Muscle of arm (tissue), 1 donor: ENCODE measurements at regions not wholly inside any gene's neighbourhood (a gene's known extent, or its start where the extent isn't known, plus 50 kb on each side); places are given as distances from the start of the nearest gene placed in this dataset.

Experiments used
- DNase-seq: peaks from one replicate; pipeline ENCODE4 v3.0.0-alpha.2; 2013

DNA sequence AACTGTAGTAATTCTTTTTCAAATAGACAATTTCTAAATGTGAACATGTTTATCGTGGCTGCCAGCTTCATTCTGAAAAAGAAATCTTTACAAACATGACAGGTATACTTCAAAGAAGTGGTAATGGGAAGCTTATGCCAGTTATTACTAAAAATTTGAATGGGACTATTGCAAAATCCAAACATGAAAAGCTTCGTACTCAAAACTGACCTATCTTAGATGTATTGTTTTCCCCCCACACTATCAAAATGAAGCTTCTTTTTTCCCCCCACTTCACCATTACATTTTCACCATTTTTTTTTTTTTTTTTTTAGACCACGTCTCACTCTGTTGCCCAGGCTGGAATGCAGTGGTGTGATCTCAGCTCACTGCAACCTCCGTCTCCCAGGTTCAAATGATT lies 50.4 kb upstream of the SERTAD2 start:
- no peak for DNase-seq

DNA sequence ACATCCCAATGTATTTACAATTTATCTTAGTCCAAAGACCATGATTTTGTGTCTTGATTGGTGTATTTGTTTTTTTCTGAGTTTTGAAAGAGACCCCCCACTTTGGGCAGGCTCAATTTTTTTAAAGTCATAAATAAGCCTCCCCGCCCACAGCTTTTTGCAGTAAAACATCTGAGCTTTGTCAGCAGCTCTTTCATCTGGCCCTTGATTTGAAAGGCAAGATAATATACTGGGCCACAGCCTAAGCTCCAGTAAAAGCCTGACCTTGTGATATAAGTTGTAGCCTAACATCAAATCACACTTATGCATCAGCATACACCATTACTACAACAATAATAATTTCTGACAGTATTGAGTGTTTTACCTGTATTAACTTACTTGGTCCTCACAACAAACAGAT lies 51.3 kb upstream of the SERTAD2 start:
- DNase-seq = no peak

DNA sequence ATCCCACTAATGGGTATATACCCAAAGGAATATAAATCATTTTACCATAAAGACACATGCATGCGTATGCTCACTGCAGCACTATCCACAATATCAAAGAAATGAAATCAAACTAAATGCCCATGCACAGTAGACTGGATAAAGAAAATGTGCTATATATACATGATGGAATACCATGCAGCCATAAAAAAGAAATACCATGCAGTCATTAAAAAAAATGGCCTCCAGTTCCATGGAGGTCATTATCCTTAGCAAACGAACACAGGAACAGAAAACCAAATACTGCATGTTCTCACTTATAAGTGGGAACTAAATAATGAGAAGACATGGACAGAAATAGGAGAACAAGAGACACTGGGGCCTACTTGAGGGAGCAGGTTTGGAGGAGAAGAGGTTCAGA lies 53.6 kb upstream of the SERTAD2 start:
- DNase-seq = no peak

DNA sequence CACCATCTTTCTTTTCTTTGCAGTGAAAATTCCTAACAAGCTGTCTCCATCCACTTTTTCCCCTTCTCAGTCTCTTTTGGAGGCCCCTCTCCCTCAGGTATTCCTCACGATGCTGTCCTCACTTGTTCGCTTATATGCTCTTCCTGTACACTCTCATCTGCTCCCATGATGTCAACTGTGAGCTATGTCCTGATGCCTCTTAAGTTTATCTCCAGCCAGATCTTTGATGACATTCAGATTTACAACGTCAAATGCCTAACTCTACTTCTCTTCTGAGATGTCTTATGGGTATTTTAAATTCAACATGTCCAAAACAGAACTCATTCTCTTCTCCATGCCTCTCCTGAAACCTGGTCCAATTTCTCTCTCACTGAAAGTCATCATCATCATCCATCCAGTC lies 55.1 kb upstream of the SERTAD2 start:
- DNase-seq = no peak

DNA sequence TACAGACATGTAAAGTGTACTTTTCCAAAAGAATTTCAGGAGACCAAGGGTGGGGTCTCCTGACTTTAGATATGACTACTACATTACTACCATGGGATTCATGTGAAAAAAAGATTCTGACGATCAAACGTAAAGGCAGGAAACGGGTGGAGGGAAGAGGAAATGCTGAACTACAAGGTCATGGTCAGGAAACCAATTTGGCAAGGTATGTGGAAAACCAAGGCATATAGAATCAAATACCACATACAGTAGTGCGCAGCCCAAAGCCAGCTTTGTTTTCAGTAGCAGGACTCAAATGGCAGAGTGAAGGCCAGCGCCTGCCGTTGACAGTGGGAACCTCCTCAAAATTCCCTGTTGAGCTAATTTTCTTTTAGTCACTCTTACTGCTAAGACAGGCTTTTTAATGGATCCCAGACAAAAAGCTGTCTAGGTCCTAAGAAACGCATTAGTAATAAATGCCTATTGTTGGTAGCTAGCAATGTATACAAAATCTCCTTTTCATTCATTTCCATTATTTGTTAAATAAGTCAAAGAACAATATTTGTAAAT lies 57.6 kb upstream of the SERTAD2 start:
- peak; percentile 17 for DNase-seq

DNA sequence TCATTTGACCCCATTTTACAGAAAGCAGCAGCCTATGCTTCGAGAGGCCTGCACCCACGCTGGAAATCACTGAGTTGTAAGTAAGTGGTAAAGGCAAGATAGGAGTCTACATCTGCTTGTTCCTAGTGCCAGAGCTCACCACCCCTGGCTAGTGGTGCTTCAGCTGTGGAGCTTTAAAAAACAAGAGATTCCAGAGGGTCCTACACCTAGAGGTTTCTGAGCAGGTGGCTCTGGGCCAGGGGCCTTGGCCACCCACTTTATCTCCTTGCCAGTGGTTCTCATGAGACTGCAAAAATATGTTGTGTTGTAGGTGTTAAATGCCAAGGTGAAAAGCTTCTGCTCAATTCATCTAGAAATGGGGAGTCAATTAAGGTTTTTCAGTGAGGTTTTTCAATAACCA lies 60.0 kb upstream of the SERTAD2 start:
- DNase-seq = no peak

DNA sequence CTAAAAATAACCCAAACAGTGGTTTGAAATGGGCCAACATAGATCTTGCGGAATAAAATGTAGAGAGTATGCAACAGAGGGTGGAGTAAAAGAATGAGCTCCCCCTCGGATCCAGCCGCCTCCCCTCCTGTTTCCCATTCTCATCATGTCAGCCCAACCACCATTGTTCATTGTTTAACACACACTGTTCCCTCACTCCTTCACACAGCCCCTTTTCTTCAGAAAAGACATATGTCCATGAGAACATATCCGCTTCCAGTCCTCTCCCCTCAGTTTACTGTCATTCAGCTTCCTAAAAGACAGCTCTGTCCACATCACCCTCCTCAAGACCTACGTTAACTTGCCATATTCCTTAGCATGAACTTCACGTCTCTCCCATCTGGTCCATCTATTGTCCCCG lies 62.9 kb upstream of the SERTAD2 start:
- no peak for DNase-seq

DNA sequence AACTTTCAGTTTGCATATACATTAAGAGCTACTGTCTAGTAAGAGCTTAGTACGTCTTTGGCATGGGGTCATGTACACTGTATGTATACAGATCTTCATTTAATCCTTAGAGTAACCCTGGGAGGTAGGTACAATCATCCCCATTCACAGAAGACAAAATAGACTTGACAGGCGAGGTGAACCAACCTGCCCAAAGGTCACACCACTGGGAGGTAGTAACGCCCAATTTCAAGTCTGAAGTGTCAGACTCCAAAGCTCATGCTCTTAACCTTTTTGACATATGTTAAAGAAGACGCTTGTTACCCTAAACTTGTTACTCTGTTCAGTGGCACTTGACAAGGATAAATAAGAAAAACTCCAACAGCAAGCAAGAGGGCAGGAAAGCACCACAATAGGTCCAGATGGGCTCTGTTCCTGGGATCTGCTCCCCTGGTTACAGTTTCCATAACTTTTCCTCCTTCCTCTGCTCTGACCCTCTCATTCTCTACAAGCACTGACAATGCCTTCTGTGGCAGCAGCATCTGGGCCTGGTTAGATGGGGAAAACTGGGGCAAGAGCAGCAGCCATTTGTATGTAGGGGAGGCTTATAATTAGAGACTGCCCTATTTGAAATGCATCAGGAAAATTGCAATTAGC lies 64.7 kb upstream of the SERTAD2 start:
- no peak for DNase-seq

DNA sequence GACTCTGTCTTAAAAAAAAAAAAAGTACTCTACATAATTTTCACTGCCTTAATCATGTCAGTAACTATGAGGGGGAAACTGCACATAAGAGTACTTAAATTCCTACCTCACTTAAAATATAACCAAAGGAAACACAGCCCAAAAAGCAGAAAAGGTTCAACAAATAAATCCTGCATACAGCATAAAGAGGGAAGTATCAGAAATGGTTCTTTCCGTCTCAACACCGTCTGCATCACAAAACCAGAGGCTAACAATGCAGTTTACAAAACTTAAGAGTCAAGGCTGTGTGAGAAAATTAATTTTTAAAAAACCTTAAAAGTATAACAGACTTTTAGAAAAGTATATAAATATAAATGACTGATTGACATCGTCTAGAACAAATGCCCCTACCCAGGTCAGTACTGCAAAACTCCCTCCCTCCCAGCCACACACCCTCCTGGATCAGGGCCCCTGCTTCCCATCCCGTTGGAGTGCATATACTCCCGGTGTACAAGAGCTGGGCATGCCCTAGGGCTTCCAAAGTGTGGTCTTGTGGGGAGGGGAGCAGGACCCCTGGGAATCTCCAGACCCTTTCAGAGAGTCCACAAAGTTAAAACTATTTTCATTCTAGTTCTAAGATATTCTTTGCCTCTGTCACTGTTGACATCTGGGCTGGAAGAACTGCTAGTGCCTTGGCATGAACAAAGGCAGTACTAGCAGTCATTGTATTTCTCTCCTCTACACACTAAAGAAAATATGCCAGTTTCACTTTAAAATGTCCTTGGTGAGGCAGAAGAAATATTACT lies 67.0 kb upstream of the SERTAD2 start:
- DNase-seq = no peak

DNA sequence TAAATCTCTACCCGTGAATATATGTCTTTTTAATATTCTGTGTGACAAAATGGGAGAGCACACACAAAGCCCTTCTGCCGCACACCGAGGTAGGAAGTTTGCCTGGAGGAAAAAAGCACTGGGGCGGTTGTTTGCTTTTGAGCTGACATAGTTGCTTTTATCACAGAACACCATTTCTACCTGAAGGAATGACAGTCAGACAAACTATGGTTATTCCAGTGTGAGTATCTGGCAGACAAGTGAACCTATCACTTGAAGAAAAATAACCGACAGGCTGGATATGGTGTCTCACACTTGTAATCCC lies 67.6 kb upstream of the SERTAD2 start:
- no peak for DNase-seq

DNA sequence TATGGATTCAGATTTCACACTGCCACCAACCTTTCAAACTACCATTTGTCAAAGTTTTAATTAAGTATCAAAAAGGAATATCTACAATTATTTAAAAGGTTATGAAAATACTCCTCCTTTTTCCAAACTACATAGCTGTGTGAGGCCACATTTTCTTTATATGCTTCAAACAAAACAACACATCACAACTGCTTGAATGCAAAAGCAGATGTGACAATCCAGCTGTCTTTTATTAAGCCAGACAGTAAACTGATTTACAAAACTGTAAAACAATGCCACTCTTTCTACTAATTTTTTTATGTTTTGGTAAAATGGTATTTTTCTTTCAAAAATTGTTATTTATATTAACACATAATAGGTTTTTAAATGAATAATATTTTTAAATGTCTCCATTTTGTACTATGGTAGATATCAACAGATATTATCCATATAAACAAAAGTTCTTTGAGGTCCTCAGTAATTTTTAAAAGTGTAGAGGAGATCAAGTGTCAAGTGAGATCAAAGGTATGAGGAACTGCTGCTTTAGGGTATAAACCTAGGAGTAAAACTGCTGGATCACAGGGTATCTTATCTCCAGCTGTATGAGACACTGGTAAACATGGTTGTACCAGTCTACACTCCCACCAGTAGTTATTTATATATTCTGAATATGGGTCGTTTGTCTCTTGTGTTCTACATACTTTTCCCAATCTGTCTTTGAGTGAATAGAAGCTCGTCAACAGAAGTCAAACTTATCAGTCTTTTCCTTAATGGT lies 68.8 kb upstream of the SERTAD2 start:
- DNase-seq = no peak

DNA sequence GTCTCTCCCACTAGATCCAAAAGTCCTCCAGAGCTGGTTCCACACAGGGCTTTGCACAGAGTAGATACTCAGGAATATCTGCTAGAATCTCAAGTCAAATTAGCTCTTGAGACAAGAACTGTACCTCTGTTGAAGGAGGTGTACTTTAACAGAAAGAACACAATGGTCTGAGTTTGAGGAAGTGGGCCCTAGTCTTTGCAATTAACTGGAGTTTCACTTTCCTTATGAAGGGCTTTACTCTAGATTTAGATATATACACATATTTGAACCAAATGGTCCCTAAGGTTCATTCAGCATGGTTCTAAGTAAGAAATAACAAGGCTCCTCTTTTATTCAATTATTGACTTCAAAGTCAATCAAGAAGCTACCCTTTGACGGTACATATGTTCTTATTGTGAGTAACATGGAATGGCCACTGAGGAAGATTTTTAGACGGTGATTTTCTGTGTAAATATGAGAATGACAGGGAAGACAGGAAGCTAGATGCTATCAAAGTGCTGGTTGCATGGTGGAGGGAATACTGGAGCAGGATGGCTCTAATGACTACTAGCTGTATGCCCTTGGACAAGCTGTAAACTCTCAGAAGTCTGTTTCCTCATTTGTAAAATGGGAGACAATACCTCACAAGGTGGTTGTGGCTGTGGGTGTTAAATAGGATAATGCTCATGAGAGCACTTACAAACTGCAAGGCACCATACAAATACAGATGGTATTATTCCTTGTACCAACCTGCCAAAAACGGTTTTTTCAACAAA lies 73.5 kb upstream of the SERTAD2 start:
- DNase-seq = no peak

DNA sequence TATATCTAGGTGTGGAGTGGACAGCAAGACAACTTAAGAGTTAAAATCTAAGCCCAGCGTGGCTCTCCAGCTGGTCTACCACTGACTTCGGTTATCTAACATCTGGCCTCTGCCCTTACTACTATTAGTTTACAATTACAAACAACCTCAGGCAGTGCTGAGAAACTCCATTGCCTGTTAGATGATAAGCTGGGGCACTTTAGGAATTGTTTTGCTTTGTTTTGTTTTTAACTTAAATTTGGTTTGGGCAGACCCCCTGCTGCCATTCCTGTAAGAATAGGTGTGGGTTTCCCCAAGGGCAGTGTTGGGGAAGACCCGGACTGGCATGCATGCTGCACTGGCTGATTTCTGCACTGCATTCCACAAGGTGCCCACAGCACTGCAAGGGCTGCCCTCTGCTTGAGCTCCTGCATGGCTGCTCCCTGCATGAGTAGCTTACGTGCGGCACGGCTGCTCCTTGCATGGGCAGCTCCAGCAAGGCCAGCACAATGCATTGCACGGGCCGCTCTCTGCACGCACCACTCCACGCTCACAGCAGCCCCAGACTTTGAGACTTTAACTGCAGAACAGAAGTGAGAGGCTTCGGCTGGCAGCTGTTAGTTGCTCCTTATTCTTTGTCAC lies 74.2 kb upstream of the SERTAD2 start:
- DNase-seq = no peak

DNA sequence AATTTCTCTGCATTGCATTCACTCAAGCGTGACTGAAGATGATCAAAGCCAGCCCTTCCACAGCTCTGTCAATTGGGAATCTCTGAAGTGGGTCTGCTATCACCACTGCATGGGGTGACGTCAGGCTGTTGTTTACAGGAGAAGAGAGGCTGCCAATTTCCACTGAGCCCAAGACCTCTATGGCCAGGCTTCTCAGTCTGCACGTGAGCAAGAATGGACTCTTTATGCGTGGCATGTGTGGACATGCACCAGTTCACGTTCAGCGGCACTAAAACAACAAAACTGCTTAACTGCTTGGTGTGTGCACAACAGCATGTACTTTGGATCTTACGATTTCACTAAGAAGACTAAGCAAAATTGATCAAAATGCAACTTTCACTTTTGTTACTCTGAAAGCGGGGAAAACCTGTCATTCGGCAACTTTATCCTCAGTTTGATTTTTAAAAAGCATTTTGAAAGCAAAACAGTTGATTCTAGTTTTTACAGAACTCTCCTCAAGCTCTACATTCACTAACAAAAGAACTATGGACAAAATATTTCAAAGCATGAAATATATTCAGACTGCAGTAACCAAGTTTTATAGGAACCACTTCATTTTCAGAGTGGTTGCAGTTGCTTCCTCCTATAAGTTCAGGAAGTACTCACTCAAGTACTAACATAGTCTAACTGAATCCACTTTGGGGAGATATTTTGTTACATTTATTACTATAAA lies 77.0 kb upstream of the SERTAD2 start:
- DNase-seq = peak; percentile 76

DNA sequence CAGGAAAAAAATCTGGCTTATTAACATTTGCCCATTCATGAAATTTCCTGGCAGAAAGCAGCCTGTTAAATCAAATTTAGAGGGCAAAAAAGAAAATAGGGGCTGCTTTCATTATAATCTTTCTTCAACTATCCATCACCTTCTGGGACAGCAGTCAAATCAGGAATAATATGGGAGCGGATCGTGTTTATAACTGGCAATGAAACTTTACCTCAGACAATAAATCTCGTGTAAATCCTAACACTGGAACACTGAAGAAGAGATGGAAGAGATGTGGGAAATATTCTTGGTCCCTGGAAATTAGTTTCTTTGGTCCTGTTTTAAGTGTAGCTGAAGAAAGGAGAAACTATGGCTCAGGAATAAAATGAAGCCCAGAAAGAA lies 77.5 kb upstream of the SERTAD2 start:
- peak; percentile 15 for DNase-seq

DNA sequence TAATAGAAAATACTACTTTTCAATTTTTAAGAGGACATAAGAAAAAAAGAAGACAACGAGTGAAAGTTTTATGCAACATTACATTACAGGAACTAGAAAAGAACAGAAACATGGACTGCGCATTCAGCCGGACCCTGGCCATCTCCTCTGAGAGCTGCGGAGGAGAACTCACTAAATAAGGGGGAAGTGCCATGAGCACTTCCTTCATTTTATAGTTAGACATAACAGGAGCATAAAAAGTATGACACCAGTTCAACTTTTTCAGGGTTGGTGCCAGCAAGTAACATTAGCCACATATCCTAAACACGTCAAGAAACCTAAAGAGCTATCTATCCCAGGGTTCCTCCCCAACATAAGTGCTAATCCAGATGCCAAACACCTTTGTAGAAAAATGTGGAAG lies 78.0 kb upstream of the SERTAD2 start:
- peak; percentile 17 for DNase-seq

DNA sequence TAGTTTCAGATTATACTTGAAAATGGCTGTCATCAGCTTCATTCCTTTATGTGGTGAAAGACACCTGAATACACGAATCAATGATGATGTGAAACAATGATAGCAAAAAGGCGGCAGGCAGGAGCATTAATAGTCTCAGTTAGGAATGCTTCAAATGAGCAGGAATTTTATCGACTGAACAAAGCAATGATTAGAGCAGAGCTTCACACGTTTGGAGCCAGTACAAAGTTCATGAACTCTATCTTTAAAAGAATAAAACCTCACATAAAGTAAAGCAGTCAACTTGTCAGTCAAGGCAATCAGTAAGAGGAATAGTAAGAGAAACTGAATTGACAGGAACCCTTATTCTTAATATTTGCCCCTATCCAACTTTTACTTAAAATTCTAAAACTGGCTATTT lies 78.4 kb upstream of the SERTAD2 start:
- DNase-seq = no peak

DNA sequence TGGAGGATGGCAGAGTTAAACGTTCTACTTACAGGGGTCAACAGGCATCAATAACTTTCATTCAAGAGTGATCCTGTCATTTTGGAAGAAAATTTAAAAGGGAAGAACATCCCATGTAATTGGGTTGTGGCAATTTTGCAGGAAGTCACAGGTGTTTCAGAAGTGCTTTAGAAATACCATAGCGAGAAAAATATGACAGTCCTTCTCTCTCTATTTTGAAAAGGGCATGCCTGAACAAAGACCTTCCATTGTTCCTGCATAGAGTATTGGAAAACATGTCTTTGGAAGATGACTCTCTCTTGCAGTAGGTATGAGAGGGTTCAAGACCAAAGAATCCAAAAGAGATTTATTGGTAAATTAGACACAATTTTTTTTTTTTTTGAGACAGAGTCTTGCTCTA lies 81.8 kb upstream of the SERTAD2 start:
- DNase-seq = no peak

DNA sequence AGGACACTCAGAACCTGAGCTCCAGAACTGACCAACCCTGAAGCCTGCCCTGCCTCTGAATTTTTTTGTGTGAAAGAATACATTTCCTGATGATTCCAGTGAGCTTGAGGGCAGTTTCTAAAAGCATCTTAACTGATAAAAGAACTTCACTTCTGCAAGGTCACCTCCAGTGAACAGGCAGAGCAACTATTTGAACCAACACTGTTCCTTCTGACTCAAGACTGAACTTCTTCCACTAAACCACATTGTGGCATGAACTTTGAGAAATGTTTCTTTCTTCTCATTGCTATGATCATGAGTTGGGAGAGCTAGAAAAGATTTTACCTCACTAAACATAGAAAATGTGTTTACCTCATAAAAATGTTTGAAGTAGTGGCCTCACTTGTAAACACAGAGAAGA lies 83.8 kb upstream of the SERTAD2 start:
- no peak for DNase-seq

DNA sequence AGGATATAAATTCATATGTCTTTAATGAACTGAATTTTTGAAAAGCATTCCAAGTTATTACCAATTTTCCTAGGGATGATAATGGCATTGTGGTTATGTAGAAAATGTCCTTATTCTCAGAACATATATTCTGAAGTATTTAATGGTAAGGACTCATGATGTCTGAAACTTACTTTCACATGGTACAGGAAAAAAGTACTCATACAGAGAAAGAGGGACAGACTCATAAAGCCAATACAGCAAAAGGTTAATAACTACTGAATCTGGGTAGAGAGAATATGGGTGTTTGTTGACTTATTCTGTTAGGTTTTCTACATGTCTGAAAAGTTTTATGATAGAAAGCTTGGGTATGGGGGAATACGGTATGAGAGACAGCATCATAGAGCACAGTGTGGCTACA lies 84.3 kb upstream of the SERTAD2 start:
- no peak for DNase-seq

DNA sequence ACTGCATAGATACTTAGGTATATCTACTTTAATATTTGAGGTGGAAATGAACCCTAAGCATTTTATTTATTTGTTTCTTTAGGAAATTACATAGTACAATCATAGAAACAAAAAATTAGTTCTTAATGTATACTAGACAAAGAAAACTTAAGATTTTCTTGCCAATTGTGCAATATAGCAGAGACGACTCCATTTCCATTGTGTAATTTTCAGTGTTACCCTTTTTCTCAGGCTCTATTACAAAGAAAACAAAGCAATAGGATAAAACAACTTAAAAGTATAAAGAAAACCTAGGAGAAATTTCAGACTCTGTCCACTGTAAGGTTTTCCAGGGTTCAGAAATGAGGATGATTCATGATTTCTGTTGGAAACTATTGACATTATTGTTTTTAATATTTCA lies 89.0 kb upstream of the SERTAD2 start:
- no peak for DNase-seq
